IMR-90 (cell line): ENCODE measurements at regions not wholly inside any gene's neighbourhood (a gene's known extent, or its start where the extent isn't known, plus 50 kb on each side); places are given as distances from the start of the nearest gene placed in this dataset.

Experiments used
- CEBPB ChIP-seq: IDR thresholded peaks from 2 replicates; pipeline ENCODE4 v1.6.1; 2012; ENCODE audit warnings: low read depth, low read length, improper control_type of control experiment
- CTCF ChIP-seq: conservative IDR thresholded peaks from 2 replicates; pipeline ENCODE4 v1.5.1; 2012; ENCODE audit warnings: mild to moderate bottlenecking, low read depth, low read length, improper control_type of control experiment
- MAZ ChIP-seq: IDR thresholded peaks from 2 replicates; pipeline ENCODE4 v1.6.1; 2012; ENCODE audit warnings: low read depth, mild to moderate bottlenecking, low read length, improper control_type of control experiment, moderate library complexity, borderline replicate concordance
- NFE2L2 ChIP-seq: fragments of 150-350 bp; IDR thresholded peaks from 2 replicates; pipeline ENCODE4 v1.6.1; 2016; ENCODE audit warnings: low read depth, mild to moderate bottlenecking, low read length

DNA sequence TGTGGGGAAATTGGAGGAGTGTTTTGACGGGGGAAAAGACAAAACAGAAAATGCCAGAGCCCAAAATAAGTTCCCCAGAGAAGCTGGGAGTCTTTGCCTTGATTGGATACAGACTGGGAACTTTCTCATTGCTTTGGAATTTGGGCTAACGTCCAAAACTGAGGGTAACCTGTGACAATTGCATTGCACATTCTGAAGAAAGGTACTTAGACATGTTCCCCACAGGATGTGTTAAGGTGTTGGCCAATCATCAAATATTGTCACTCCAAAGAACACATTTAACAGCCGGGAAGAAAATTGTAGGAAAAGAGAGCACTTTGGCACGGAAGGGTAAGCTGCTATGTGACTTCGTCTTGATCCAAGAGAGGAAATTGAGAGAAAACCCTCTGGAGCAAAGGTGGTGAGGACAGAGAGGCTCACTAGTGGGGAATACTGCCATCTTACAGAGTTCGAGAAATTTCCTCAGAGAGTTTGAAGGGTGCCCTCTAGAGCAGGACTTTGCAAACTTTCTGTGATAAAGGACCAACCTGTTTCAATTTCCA, 619.5 kb upstream of the TBL1XR1 start:
- TF ChIP-seq MAZ (no peak), CEBPB (no peak; the same call in 1 of the 2 replicates), CTCF (no peak), NFE2L2 (no peak)
